SU-DHL-6 (cell line): ENCODE measurements at regions not wholly inside any gene's neighbourhood (a gene's known extent, or its start where the extent isn't known, plus 50 kb on each side); places are given as distances from the start of the nearest gene placed in this dataset.

Experiments
- H2AFZ ChIP-seq: fragments of 200-600 bp; sonication (generic); 2 replicates; pipeline ENCODE4 v1.6.1; 2014; ENCODE audit warnings: low read depth, mild to moderate bottlenecking, moderate library complexity, mixed read lengths, antibody characterized with exemption, low read length; ENCODE audit not compliant: severe bottlenecking
- H3F3A ChIP-seq: fragments of 200-600 bp; shearing (Covaris generic); 2 replicates; pipeline ENCODE4 v1.6.0; 2016; ENCODE audit warnings: antibody characterized with exemption, mild to moderate bottlenecking; ENCODE audit not compliant: insufficient read depth
- H3K27ac ChIP-seq: fragments of 200-600 bp; sonication (generic); 2 replicates; pipeline ENCODE4 v1.5.1; 2016; ENCODE audit warnings: low read depth, mild to moderate bottlenecking, low read length, moderate library complexity, mixed read lengths
- H3K27me3 ChIP-seq: fragments of 200-600 bp; sonication (generic), shearing (Covaris generic); 2 replicates; pipeline ENCODE4 v1.6.0; 2014; ENCODE audit warnings: mild to moderate bottlenecking, low read length
- H3K36me3 ChIP-seq: fragments of 200-600 bp; sonication (generic); 2 replicates; pipeline ENCODE4 v1.6.1; 2014; ENCODE audit warnings: mild to moderate bottlenecking, low read length, mixed read lengths
- H3K4me2 ChIP-seq: fragments of 300-600, 200-600 bp; shearing (Covaris generic), sonication (generic); 2 replicates; pipeline ENCODE4 v1.6.0; 2014; ENCODE audit warnings: low read length, low read depth, mild to moderate bottlenecking; ENCODE audit not compliant: poor library complexity, severe bottlenecking
- H3K4me3 ChIP-seq: fragments of 200-600 bp; sonication (generic); 2 replicates; pipeline ENCODE4 v1.5.1; 2014; ENCODE audit warnings: antibody characterized with exemption, low read length, mild to moderate bottlenecking, mixed read lengths; ENCODE audit not compliant: insufficient read depth, poor library complexity, severe bottlenecking
- H3K79me2 ChIP-seq: fragments of 200-600 bp; sonication (generic); 2 replicates; pipeline ENCODE4 v1.6.1; 2014; ENCODE audit warnings: mild to moderate bottlenecking, low read length, moderate library complexity; ENCODE audit not compliant: insufficient read depth
- H3K9ac ChIP-seq: fragments of 200-600 bp; sonication (generic); 2 replicates; pipeline ENCODE4 v1.7.0; 2014; ENCODE audit warnings: mild to moderate bottlenecking, low read length
- H3K9me2 ChIP-seq: fragments of 200-600 bp; sonication (generic); replicated peaks from 2 replicates; pipeline ENCODE4 v1.6.1; 2014; ENCODE audit warnings: low read length; ENCODE audit not compliant: insufficient read depth
- H3K9me3 ChIP-seq: fragments of 200-600 bp; sonication (generic); 2 replicates; pipeline ENCODE4 v1.6.1; 2014; ENCODE audit warnings: low read length, mixed read lengths; ENCODE audit not compliant: insufficient read depth
- H4K20me1 ChIP-seq: fragments of 200-600 bp; sonication (generic); 2 replicates; pipeline ENCODE4 v1.6.1; 2014; ENCODE audit warnings: low read depth, mild to moderate bottlenecking, antibody characterized with exemption, low read length, moderate library complexity, mixed read lengths
- CTCF ChIP-seq: fragments of 200-600 bp; sonication (generic); IDR thresholded peaks from one replicate; pipeline ENCODE4 v1.5.1; 2017; ENCODE audit warnings: antibody characterized with exemption, mild to moderate bottlenecking, low read length, moderate library complexity; ENCODE audit not compliant: insufficient read depth, poor library complexity, severe bottlenecking
- EZH2phosphoT487 ChIP-seq: fragments of 200-600 bp; sonication (generic), shearing (Covaris generic); conservative IDR thresholded peaks from 2 replicates; pipeline ENCODE4 v1.6.1; 2018; ENCODE audit warnings: mild to moderate bottlenecking, antibody characterized with exemption, low read length, moderate library complexity, mixed read lengths

GRCh38 chr1:9447215-9447960 is 91.9 kb upstream of the SLC25A33 start:
- H3K9ac ChIP-seq, result no peak overlapping the region
- no peak overlapping the region for H3K4me2 ChIP-seq

GRCh38 chr1:9448132-9449109 is 90.8 kb upstream of the SLC25A33 start:
- H3K79me2 ChIP-seq, result no peaks in the 10 kb centered on the region
- no peak overlapping the region for H3K9ac ChIP-seq
- H3K9me3 ChIP-seq, result no peaks in the 10 kb centered on the region
- H3K27me3 ChIP-seq, result no peaks in the 10 kb centered on the region
- no peak overlapping the region for H2AFZ ChIP-seq
- no peak overlapping the region for H3K27ac ChIP-seq
- no peaks in the 10 kb centered on the region for H3K9me2 ChIP-seq
- TF ChIP-seq EZH2phosphoT487, result no peak
- no peak for TF ChIP-seq CTCF
- no peak overlapping the region for H3K4me3 ChIP-seq
- H3F3A ChIP-seq, result no peaks in the 10 kb centered on the region
- H3K36me3 ChIP-seq, result no peaks in the 10 kb centered on the region
- H4K20me1 ChIP-seq, result no peaks in the 10 kb centered on the region
- no peak overlapping the region for H3K4me2 ChIP-seq

More at GRCh38 chr1:9447215-9447960, 91.9 kb upstream of the SLC25A33 start:
- no peak overlapping the region for H2AFZ ChIP-seq
- no peaks in the 10 kb centered on the region for H3K9me3 ChIP-seq
- no peaks in the 10 kb centered on the region for H3F3A ChIP-seq
- no peak overlapping the region for H3K4me3 ChIP-seq
- H3K27me3 ChIP-seq, result no peaks in the 10 kb centered on the region
- no peak overlapping the region for H3K27ac ChIP-seq
- H3K36me3 ChIP-seq, result no peaks in the 10 kb centered on the region
- H3K79me2 ChIP-seq, result no peaks in the 10 kb centered on the region
- no peaks in the 10 kb centered on the region for H4K20me1 ChIP-seq
- H3K9me2 ChIP-seq, result no peaks in the 10 kb centered on the region
- TF ChIP-seq CTCF (no peak), EZH2phosphoT487 (no peak)

GRCh38 chr1:9449110-9449627 is 90.1 kb upstream of the SLC25A33 start:
- no peak overlapping the region for H3K27ac ChIP-seq

More at GRCh38 chr1:9449110-9449627, 90.1 kb upstream of the SLC25A33 start:
- Histone ChIP-seq H3K36me3 (no peaks in the 10 kb centered on the region), H3K9ac (no peak overlapping the region), H3K79me2 (no peaks in the 10 kb centered on the region), H3K27me3 (no peaks in the 10 kb centered on the region), H4K20me1 (no peaks in the 10 kb centered on the region), H3F3A (no peaks in the 10 kb centered on the region), H3K4me2 (no peak overlapping the region), H3K4me3 (no peak overlapping the region), H3K9me2 (no peaks in the 10 kb centered on the region), H2AFZ (no peak overlapping the region), H3K9me3 (no peaks in the 10 kb centered on the region)
- TF ChIP-seq EZH2phosphoT487, result no peak
- no peak for TF ChIP-seq CTCF
